ENCODE measurements at regions not wholly inside any gene's neighbourhood (a gene's known extent, or its start where the extent isn't known, plus 50 kb on each side); places are given as distances from the start of the nearest gene placed in this dataset.

DNA sequence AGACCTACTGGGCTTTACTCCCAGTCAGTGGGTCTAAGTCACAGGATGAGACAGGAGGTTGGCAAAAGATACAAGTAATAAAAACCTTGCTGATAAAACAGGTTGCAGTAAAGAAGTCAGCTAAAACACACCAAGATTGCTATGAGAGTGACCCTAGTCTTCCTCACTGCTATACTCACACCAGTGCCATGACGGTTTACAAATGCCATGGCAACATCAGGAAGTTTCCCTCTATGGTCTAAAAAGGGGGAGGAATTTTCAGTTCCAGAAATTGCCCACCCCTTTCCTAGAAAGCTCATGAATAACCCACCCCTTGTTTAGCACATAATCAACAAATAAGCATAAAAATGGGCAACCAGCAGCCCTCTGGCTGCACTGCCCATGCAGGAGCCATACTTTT, 966.7 kb upstream of the ROBO1 start:
- TF ChIP-seq CTCF (IDR thresholded peaks at IDR 0.05) = no peak
- no peak for TF ChIP-seq EP300 (IDR thresholded peaks at IDR 0.05)

Measured in tibial nerve (tissue), 4 donors.